ENCODE measurements at regions not wholly inside any gene's neighbourhood (a gene's known extent, or its start where the extent isn't known, plus 50 kb on each side); places are given as distances from the start of the nearest gene placed in this dataset.

DNA sequence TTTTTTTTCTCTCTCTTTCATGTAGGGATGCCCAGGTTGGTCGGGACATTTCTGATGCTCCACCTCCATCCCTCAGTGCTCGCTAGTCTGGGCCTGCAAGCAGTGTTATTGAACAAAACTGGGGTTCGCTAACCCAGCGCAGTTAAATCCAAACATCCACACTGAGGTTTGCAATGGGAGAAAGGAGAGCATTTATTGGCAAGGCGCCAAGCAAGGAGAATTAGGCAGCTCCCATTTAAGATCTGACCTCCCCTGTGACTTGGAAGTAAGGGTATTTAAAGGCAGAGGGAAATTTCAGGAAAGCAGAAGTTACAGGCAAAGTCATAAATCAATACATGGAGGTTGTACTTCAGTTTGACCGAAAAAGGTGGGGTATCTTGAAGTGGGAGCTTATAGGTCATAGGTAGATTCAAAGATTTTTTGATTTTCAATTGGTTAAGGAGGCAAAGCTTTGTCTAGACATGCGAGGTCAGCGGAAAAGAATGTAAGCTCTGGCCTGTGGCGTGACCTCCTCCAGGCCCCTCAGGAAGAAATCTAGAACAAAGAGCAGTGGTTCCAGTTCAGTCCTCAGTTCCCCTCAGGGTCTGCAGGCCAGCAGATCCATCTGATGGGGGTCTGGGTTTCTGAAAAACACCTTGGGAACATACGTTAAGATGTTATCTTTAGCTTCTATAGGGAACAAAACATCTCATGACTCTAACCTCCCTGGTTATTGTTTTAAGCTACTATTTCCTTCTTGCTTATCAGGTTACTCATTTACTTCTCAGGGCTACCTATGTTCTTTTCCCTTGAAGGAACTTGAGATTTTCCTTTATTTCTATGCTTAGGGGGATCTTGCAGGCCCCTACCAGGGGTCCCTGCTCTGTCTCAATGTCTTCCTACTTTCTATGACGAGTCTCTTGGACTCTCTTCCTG, 66.0 kb upstream of the KIF16B start:
- Histone ChIP-seq H3K4me3 (ENCODE audit: control extremely low read depth in 1 of 5, extremely low read depth in 1 of 5, insufficient read depth in 1 of 5, low read depth in 2 of 5, low read length in 4 of 5) (no peak overlapping the region), H3K27ac (ENCODE audit: low read length in 2 of 2) (no peak overlapping the region), H3K4me1 (ENCODE audit: control insufficient read depth in 2 of 2, insufficient read depth in 2 of 2, low read length in 2 of 2) (no peaks in the 10 kb centered on the region), H3K27me3 (replicated peaks in 1 of 4; ENCODE audit: control extremely low read depth in 1 of 4, control insufficient read depth in 3 of 4, insufficient read depth in 4 of 4, low read length in 3 of 4) (peaks cover 0 to 2% (median 0%) of the 10 kb centered on the region in 4 experiments), H4K20me1 (ENCODE audit: control insufficient read depth, insufficient read depth, low read length, poor library complexity, severe bottlenecking) (no peaks in the 10 kb centered on the region), H3K4me2 (replicated peaks; ENCODE audit: low read depth, low read length, poor library complexity, severe bottlenecking) (no peak overlapping the region), H3K79me2 (ENCODE audit: control insufficient read depth, insufficient read depth, low read length) (no peaks in the 10 kb centered on the region), H3K36me3 (replicated peaks in 1 of 2; ENCODE audit: control extremely low read depth in 1 of 2, control insufficient read depth in 1 of 2, extremely low read depth in 1 of 2, insufficient read depth in 2 of 2, low read length in 1 of 2) (no peaks in the 10 kb centered on the region), H3K9ac (ENCODE audit: low read length) (no peak overlapping the region), H2AFZ (ENCODE audit: insufficient read depth, low read depth, low read length, poor library complexity, severe bottlenecking) (no peak overlapping the region), H3K9me3 (ENCODE audit: control extremely low read depth in 1 of 3, control insufficient read depth in 2 of 3, insufficient read depth in 1 of 3, low read length in 2 of 3) (no peaks in the 10 kb centered on the region)
- H3K27ac Mint-ChIP-seq = no peak overlapping the region
- DNase-seq (no peak), ATAC-seq (ENCODE audit: low read depth) (no peak)
- H3K4me1 Mint-ChIP-seq = no peaks in the 10 kb centered on the region
- TF ChIP-seq, protein P1, sequence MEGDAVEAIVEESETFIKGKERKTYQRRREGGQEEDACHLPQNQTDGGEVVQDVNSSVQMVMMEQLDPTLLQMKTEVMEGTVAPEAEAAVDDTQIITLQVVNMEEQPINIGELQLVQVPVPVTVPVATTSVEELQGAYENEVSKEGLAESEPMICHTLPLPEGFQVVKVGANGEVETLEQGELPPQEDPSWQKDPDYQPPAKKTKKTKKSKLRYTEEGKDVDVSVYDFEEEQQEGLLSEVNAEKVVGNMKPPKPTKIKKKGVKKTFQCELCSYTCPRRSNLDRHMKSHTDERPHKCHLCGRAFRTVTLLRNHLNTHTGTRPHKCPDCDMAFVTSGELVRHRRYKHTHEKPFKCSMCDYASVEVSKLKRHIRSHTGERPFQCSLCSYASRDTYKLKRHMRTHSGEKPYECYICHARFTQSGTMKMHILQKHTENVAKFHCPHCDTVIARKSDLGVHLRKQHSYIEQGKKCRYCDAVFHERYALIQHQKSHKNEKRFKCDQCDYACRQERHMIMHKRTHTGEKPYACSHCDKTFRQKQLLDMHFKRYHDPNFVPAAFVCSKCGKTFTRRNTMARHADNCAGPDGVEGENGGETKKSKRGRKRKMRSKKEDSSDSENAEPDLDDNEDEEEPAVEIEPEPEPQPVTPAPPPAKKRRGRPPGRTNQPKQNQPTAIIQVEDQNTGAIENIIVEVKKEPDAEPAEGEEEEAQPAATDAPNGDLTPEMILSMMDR (IDR thresholded peaks at IDR 0.05) = no peak
- ChIA-PET POLR2A (no interaction called here), CTCF (no interaction called here)
- no peaks in the 10 kb centered on the region for H3K9me3 Mint-ChIP-seq (ENCODE audit: insufficient read depth)
- H3K27me3 Mint-ChIP-seq = peaks cover 24% of the 10 kb centered on the region
- intact Hi-C loops (cut with micrococcal nuclease) = no loop called here
- 50% methylated on average over 4 of the region's 11 CpGs for WGBS (ENCODE audit: insufficient coverage)
- no peak overlapping the region for H3K4me3 Mint-ChIP-seq

DNA sequence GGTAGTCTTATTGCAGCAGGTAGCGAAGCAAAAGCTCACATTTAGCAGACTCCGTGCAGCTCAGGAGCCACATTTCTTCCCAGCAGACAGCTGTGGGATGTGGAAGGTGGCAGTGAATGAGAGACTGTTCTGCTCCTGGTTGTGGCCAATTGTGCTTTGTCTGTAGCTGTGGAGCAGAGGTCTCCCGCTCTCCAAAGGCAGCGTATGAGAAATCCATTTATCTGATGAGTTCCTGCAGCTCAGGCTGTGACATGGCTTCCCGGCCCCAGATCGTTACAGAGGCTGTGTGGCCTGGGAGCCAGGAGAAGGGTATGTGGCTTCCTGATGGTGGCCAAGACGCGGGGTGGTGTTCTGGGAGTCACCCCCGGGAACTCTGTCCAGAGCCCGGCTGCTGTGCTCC, 64.5 kb upstream of the KIF16B start:
- no peaks in the 10 kb centered on the region for H3K9me3 Mint-ChIP-seq (ENCODE audit: insufficient read depth)
- peaks cover 0 to 2% (median 0%) of the 10 kb centered on the region in 4 experiments for H3K27me3 ChIP-seq (replicated peaks in 1 of 4; ENCODE audit: control extremely low read depth in 1 of 4, control insufficient read depth in 3 of 4, insufficient read depth in 4 of 4, low read length in 3 of 4)
- peaks cover 24% of the 10 kb centered on the region for H3K27me3 Mint-ChIP-seq
- H3K4me3 Mint-ChIP-seq = no peak overlapping the region
- H3K27ac ChIP-seq (ENCODE audit: low read length in 2 of 2) = no peak overlapping the region
- DNase-seq (no peak), ATAC-seq (ENCODE audit: low read depth) (no peak)
- H2AFZ ChIP-seq (ENCODE audit: insufficient read depth, low read depth, low read length, poor library complexity, severe bottlenecking) = no peak overlapping the region
- no peaks in the 10 kb centered on the region for H3K9me3 ChIP-seq (ENCODE audit: control extremely low read depth in 1 of 3, control insufficient read depth in 2 of 3, insufficient read depth in 1 of 3, low read length in 2 of 3)
- H3K4me3 ChIP-seq (ENCODE audit: control extremely low read depth in 1 of 5, extremely low read depth in 1 of 5, insufficient read depth in 1 of 5, low read depth in 2 of 5, low read length in 4 of 5) = no peak overlapping the region
- no peaks in the 10 kb centered on the region for H3K79me2 ChIP-seq (ENCODE audit: control insufficient read depth, insufficient read depth, low read length)
- no peak overlapping the region for H3K27ac Mint-ChIP-seq
- no peak overlapping the region for H3K9ac ChIP-seq (ENCODE audit: low read length)
- ChIA-PET CTCF (no interaction called here), POLR2A (no interaction called here)
- H3K4me2 ChIP-seq (replicated peaks; ENCODE audit: low read depth, low read length, poor library complexity, severe bottlenecking) = no peak overlapping the region
- no peaks in the 10 kb centered on the region for H3K4me1 ChIP-seq (ENCODE audit: control insufficient read depth in 2 of 2, insufficient read depth in 2 of 2, low read length in 2 of 2)
- TF ChIP-seq EZH2 (IDR thresholded peaks at IDR 0.05; ENCODE audit: borderline replicate concordance, insufficient read depth, low read depth, low read length, poor library complexity, severe bottlenecking) = no peak
- TF ChIP-seq, protein P1 (IDR thresholded peaks at IDR 0.05) = no peak
- no peaks in the 10 kb centered on the region for H3K36me3 ChIP-seq (replicated peaks in 1 of 2; ENCODE audit: control extremely low read depth in 1 of 2, control insufficient read depth in 1 of 2, extremely low read depth in 1 of 2, insufficient read depth in 2 of 2, low read length in 1 of 2)
- H3K4me1 Mint-ChIP-seq = no peaks in the 10 kb centered on the region
- WGBS (ENCODE audit: insufficient coverage) = 96% methylated on average over 10 of the region's 10 CpGs
- intact Hi-C loops (cut with micrococcal nuclease) = no loop called here
- no peaks in the 10 kb centered on the region for H4K20me1 ChIP-seq (ENCODE audit: control insufficient read depth, insufficient read depth, low read length, poor library complexity, severe bottlenecking)
